Tibial artery (tissue), 4 donors: ENCODE measurements at regions not wholly inside any gene's neighbourhood (a gene's known extent, or its start where the extent isn't known, plus 50 kb on each side); places are given as distances from the start of the nearest gene placed in this dataset.

ENCODE experiments used
- DNase-seq, 2 donors: peaks; one replicate each; pipeline ENCODE4 v3.0.0-alpha.2; 2019
- H3K27ac ChIP-seq, 2 donors: fragments of 200-600 bp; sonication (generic) in 1 of 2; 1 replicate in 1 of 2; 2 replicates in 1 of 2; pipeline ENCODE4 v1.5.1; 2018 to 2019; ENCODE audit warnings: mild to moderate bottlenecking in 1 of 2
- H3K27me3 ChIP-seq, 2 donors: fragments of 200-600 bp; sonication (generic) in 1 of 2; one replicate each; pipeline versions ENCODE4 v1.5.1 to v1.6.0; 2016 to 2019
- H3K36me3 ChIP-seq, 3 donors: fragments of 200-600 bp; sonication (generic) in 2 of 3; one replicate each; pipeline ENCODE4 v1.5.1; 2016 to 2019; ENCODE audit warnings: mild to moderate bottlenecking in 2 of 3
- H3K4me1 ChIP-seq, 4 donors: fragments of 200-600 bp; sonication (generic) in 2 of 4; 1 replicate in 3 of 4; 2 replicates in 1 of 4; pipeline ENCODE4 v1.5.1; 2016 to 2019
- H3K4me3 ChIP-seq, 2 donors: fragments of 200-600 bp; sonication (generic) in 1 of 2; 1 replicate in 1 of 2; 2 replicates in 1 of 2; pipeline ENCODE4 v1.5.1; 2018 to 2019; ENCODE audit warnings: mild to moderate bottlenecking in 2 of 2
- H3K9me3 ChIP-seq, 3 donors: fragments of 200-600 bp; sonication (generic) in 1 of 3; one replicate each; pipeline ENCODE4 v1.5.1; 2016 to 2019
- CTCF ChIP-seq, 2 experiments: fragments of 200-600 bp in 1 of 2; fragments of 450-650 bp in 1 of 2; IDR thresholded peaks; one replicate each; pipeline ENCODE4 v1.5.1; 2017 to 2019; ENCODE audit warnings: antibody characterized with exemption in 2 of 2, mild to moderate bottlenecking in 1 of 2, moderate library complexity in 1 of 2
- intact Hi-C: fragments of 100-400 bp; cut with DNase I; formaldehyde crosslinking; loops from one replicate; pipeline ENCODE4 v1.15.0; 2023; ENCODE audit warnings: low total_unique reads

GRCh38 chr5:124052201-124052600, 540.2 kb downstream of the CSNK1G3 start:
- DNase-seq: no peak
- no peak overlapping the region for H3K27ac ChIP-seq
- no peak overlapping the region for H3K4me3 ChIP-seq
- no peaks in the 10 kb centered on the region for H3K9me3 ChIP-seq
- no peaks in the 10 kb centered on the region for H3K27me3 ChIP-seq
- H3K4me1 ChIP-seq: peaks cover 0 to 12% (median 3%) of the 10 kb centered on the region in 4 donors
- H3K36me3 ChIP-seq: no peaks in the 10 kb centered on the region
- no peak for TF ChIP-seq CTCF (IDR thresholded peaks at IDR 0.05)
- intact Hi-C loops: no loop called here

- no peaks in the 10 kb centered on the region for H3K9me3 ChIP-seq
- intact Hi-C loops: no loop called here
- DNase-seq: no peak
Observed at GRCh38 chr5:124050120-124050770, 538.3 kb downstream of the CSNK1G3 start.

GRCh38 chr5:124045412-124045811, 533.4 kb downstream of the CSNK1G3 start:
- no peak overlapping the region for H3K4me3 ChIP-seq
- intact Hi-C loops: no loop called here
- H3K27ac ChIP-seq: no peak overlapping the region
- no peak for TF ChIP-seq CTCF (IDR thresholded peaks at IDR 0.05)
- H3K9me3 ChIP-seq: no peaks in the 10 kb centered on the region
- no peak for DNase-seq
- H3K36me3 ChIP-seq: no peaks in the 10 kb centered on the region
- H3K4me1 ChIP-seq: peaks cover 0 to 16% (median 0%) of the 10 kb centered on the region in 4 donors
- H3K27me3 ChIP-seq: no peaks in the 10 kb centered on the region

More at GRCh38 chr5:124050120-124050770, 538.3 kb downstream of the CSNK1G3 start:
- Histone ChIP-seq H3K36me3 (no peaks in the 10 kb centered on the region), H3K27ac (no peak overlapping the region), H3K27me3 (no peaks in the 10 kb centered on the region), H3K4me1 (peaks cover 0 to 8% (median 0%) of the 10 kb centered on the region in 4 donors), H3K4me3 (no peak overlapping the region)
- TF ChIP-seq CTCF (IDR thresholded peaks at IDR 0.05): no peak

GRCh38 chr5:124044613-124045012, 532.6 kb downstream of the CSNK1G3 start:
- intact Hi-C loops: no loop called here
- Histone ChIP-seq H3K27me3 (no peaks in the 10 kb centered on the region), H3K4me1 (peaks cover 0 to 16% (median 0%) of the 10 kb centered on the region in 4 donors), H3K27ac (no peak overlapping the region), H3K9me3 (no peaks in the 10 kb centered on the region), H3K4me3 (no peak overlapping the region), H3K36me3 (no peaks in the 10 kb centered on the region)
- no peak for DNase-seq
- no peak for TF ChIP-seq CTCF (IDR thresholded peaks at IDR 0.05)

DNA sequence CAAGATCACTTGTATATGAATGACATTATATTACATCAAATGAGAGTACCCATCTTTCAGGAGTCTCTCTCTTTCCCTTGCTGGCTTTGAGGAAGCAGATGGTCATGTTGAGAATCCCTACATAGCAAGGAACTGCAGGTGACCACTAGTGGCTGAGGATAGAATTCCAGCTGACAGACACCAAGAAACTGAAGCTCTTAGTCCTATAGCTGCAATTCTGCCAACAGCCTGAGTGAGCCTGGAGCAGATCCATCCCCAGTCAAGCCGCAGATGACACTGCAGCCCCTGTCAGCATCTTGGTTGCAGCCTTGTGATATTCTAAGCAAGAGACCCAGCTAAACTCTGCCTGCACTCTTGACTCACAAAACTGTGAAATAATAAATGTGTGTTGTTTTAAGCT, 531.5 kb downstream of the CSNK1G3 start:
- DNase-seq: no peak
- no peak overlapping the region for H3K4me3 ChIP-seq
- no peaks in the 10 kb centered on the region for H3K27me3 ChIP-seq
- no peak for TF ChIP-seq CTCF (IDR thresholded peaks at IDR 0.05)
- intact Hi-C loops: no loop called here
- no peaks in the 10 kb centered on the region for H3K9me3 ChIP-seq
- H3K4me1 ChIP-seq: peaks cover 0 to 16% (median 0%) of the 10 kb centered on the region in 4 donors
- no peak overlapping the region for H3K27ac ChIP-seq
- no peaks in the 10 kb centered on the region for H3K36me3 ChIP-seq
